Adrenal gland (tissue), 9 donors: ENCODE measurements at regions not wholly inside any gene's neighbourhood (a gene's known extent, or its start where the extent isn't known, plus 50 kb on each side); places are given as distances from the start of the nearest gene placed in this dataset.
A peak's percentile ranks its signal among the peaks of the same experiment; 100 is the strongest.

ENCODE experiments used
- DNase-seq, 7 donors: peaks; one replicate each; pipeline ENCODE4 v3.0.0-alpha.2; 2019 to 2020
- H3K27ac ChIP-seq, 5 donors: fragments of 200-600 bp; sonication (generic) in 4 of 5; 1 replicate in 3 of 5; 2 replicates in 2 of 5; pipeline versions ENCODE4 v1.5.1 to v1.8.0; 2016 to 2020; ENCODE audit warnings: mild to moderate bottlenecking in 1 of 5
- H3K27me3 ChIP-seq: fragments of 200-600 bp; 2 replicates; pipeline ENCODE4 v1.8.0; 2021
- H3K36me3 ChIP-seq, 2 donors: fragments of 200-600 bp; replicated peaks in 1 of 2; 1 replicate in 1 of 2; 2 replicates in 1 of 2; pipeline versions ENCODE4 v1.5.1 to v1.8.0; 2018 to 2022
- H3K4me1 ChIP-seq, 2 donors: fragments of 200-600 bp; replicated peaks in 1 of 2; 1 replicate in 1 of 2; 2 replicates in 1 of 2; pipeline versions ENCODE4 v1.5.1 to v1.8.0; 2018 to 2021
- H3K4me3 ChIP-seq, 4 donors: fragments of 200-600 bp; sonication (generic) in 3 of 4; one replicate each; pipeline ENCODE4 v1.5.1; 2016 to 2018
- H3K9me3 ChIP-seq, 3 donors: fragments of 200-600 bp; sonication (generic) in 1 of 3; replicated peaks in 1 of 3; 1 replicate in 2 of 3; 2 replicates in 1 of 3; pipeline versions ENCODE4 v1.5.1 to v1.8.0; 2016 to 2021
- POLR2A ChIP-seq, 2 donors: fragments of 450-650 bp; IDR thresholded peaks; one replicate each; pipeline ENCODE4 v1.6.1; 2017; ENCODE audit warnings: antibody characterized with exemption in 2 of 2, mild to moderate bottlenecking in 2 of 2, moderate library complexity in 1 of 2
- WGBS, 4 donors: extraction: QIAGEN DNeasy Blood & Tissue Kit in 2 of 4; methylation state at CpG; one replicate each; pipeline versions ENCODE4 v1.1.5 to v1.1.7; 2013 to 2017; 5-methylcytosine and 5-hydroxymethylcytosine counted together
- intact Hi-C, 2 donors: fragments of 100-400 bp; cut with DNase I; formaldehyde crosslinking; loops; one replicate each; pipeline versions ENCODE4 v1.14.1 to v1.15.0; 2022 to 2023
- TF ChIP-seq, protein P1 (sequence below), 6 experiments: fragments of 450-650 bp in 4 of 6; fragments of 200-600 bp in 2 of 6; sonication (generic) in 1 of 6; IDR thresholded peaks; 1 replicate in 5 of 6; 2 replicates in 1 of 6; pipeline versions ENCODE4 v1.5.1 to v1.8.0; 2016 to 2021; ENCODE audit warnings: antibody characterized with exemption in 6 of 6, mild to moderate bottlenecking in 2 of 6, moderate library complexity in 1 of 6
- donor health status: healthy with polysubstance abuse.
- donor health status: Bipolar disorder and iron deficiency.
- donor health status: DM: yes; HTN: yes; CAD: no.
- donor health status: DM: no; HTN: no; CAD: no.
- donor health status: DM: no; HTN: no; CAD: no.

DNA sequence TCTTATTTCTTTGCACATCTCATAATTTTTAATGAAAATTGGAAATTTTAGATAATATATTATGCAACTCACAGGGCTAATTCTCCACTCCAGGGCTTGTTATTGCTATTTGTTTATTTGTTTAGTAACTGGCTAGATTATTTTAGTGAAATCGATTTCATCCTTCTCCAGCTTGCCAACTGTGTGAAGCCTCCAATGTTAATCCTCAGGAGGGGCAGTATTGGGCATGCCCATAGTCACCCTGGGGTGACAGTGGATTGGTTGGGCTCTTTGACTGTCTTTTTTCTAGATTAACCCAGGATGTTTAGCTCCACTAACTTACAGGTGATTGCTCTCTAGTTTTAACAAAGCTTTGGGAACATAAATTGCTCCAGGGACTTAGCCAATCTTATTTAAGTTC is 450.1 kb downstream of the BMP2 start:
- no peak overlapping the region for H3K27ac ChIP-seq
- no peaks in the 10 kb centered on the region for H3K4me1 ChIP-seq
- H3K27me3 ChIP-seq, result no peaks in the 10 kb centered on the region
- intact Hi-C loops, result no loop called here
- no peaks in the 10 kb centered on the region for H3K36me3 ChIP-seq
- WGBS, 4 donors, result 59 to 88% (median 73%) methylated on average over 1 of the region's 1 CpG
- H3K4me3 ChIP-seq, result no peak overlapping the region
- TF ChIP-seq, protein P1, sequence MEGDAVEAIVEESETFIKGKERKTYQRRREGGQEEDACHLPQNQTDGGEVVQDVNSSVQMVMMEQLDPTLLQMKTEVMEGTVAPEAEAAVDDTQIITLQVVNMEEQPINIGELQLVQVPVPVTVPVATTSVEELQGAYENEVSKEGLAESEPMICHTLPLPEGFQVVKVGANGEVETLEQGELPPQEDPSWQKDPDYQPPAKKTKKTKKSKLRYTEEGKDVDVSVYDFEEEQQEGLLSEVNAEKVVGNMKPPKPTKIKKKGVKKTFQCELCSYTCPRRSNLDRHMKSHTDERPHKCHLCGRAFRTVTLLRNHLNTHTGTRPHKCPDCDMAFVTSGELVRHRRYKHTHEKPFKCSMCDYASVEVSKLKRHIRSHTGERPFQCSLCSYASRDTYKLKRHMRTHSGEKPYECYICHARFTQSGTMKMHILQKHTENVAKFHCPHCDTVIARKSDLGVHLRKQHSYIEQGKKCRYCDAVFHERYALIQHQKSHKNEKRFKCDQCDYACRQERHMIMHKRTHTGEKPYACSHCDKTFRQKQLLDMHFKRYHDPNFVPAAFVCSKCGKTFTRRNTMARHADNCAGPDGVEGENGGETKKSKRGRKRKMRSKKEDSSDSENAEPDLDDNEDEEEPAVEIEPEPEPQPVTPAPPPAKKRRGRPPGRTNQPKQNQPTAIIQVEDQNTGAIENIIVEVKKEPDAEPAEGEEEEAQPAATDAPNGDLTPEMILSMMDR (IDR thresholded peaks at IDR 0.05), result no peak
- TF ChIP-seq POLR2A (IDR thresholded peaks at IDR 0.05), result no peak
- no peaks in the 10 kb centered on the region for H3K9me3 ChIP-seq
- no peak for DNase-seq

- Histone ChIP-seq H3K27me3 (no peaks in the 10 kb centered on the region), H3K4me1 (no peaks in the 10 kb centered on the region), H3K36me3 (no peaks in the 10 kb centered on the region), H3K27ac (no peak overlapping the region), H3K9me3 (no peaks in the 10 kb centered on the region), H3K4me3 (no peak overlapping the region)
- intact Hi-C loops, result no loop called here
- TF ChIP-seq POLR2A (IDR thresholded peaks at IDR 0.05), result no peak
- TF ChIP-seq, protein P1 (IDR thresholded peaks at IDR 0.05), result no peak
- no peak for DNase-seq
- 51 to 73% (median 56%) methylated on average over 1 of the region's 1 CpG for WGBS, 4 donors
These were observed 453.3 kb downstream of the BMP2 start for GRCh38 chr20:7220755-7221154.

DNA sequence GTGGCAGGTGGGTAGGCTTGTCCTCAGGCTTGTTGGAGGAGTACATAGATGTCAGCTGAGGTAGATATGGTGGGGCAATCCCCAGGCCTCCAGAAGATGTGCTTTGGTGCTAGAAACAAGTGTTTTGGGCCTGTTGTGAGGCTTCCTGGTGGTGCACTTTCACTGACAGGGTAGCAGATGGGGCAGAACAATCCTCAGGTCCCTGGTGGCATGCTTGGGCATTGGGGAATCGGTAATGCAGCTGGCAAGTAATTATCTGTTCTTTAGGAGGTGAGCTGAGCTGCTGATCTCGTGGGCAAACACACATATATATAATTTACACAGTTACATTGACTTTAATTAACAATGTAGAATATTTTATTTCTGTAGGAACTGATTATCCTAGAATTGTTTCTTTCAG is 458.7 kb downstream of the BMP2 start:
- DNase-seq, result no peak
- Histone ChIP-seq H3K27me3 (no peaks in the 10 kb centered on the region), H3K36me3 (no peaks in the 10 kb centered on the region), H3K27ac (no peak overlapping the region), H3K9me3 (no peaks in the 10 kb centered on the region), H3K4me3 (no peak overlapping the region), H3K4me1 (no peaks in the 10 kb centered on the region)
- TF ChIP-seq, protein P1 (IDR thresholded peaks at IDR 0.05), result no peak
- TF ChIP-seq POLR2A (IDR thresholded peaks at IDR 0.05), result no peak
- intact Hi-C loops, result no loop called here
- WGBS, 4 donors, result 49 to 77% (median 66%) methylated on average over 2 of the region's 2 CpGs

- H3K4me1 ChIP-seq, result no peaks in the 10 kb centered on the region
- intact Hi-C loops, result no loop called here
- no peak overlapping the region for H3K27ac ChIP-seq
- peaks cover 0 to 5% (median 0%) of the 10 kb centered on the region in 3 donors for H3K9me3 ChIP-seq
- no peaks in the 10 kb centered on the region for H3K27me3 ChIP-seq
- DNase-seq, result no peak
- no peaks in the 10 kb centered on the region for H3K36me3 ChIP-seq
- H3K4me3 ChIP-seq, result peak overlapping the region in 1 of 4 donors; percentile 14
- TF ChIP-seq POLR2A (IDR thresholded peaks at IDR 0.05), result no peak
- TF ChIP-seq, protein P1 (IDR thresholded peaks at IDR 0.05), result no peak
These were observed 463.8 kb downstream of the BMP2 start for GRCh38 chr20:7231303-7231702.
